ENCODE measurements at regions not wholly inside any gene's neighbourhood (a gene's known extent, or its start where the extent isn't known, plus 50 kb on each side); places are given as distances from the start of the nearest gene placed in this dataset.

GRCh38 chr13:104979281-104980030 is 1556.0 kb downstream of the EFNB2 start:
- no peaks in the 10 kb centered on the region for H3K36me3 ChIP-seq (ENCODE audit: control insufficient read depth, insufficient read depth, low read length)
- POLR2A ChIA-PET: no interaction called here
- TF ChIP-seq, protein P1, sequence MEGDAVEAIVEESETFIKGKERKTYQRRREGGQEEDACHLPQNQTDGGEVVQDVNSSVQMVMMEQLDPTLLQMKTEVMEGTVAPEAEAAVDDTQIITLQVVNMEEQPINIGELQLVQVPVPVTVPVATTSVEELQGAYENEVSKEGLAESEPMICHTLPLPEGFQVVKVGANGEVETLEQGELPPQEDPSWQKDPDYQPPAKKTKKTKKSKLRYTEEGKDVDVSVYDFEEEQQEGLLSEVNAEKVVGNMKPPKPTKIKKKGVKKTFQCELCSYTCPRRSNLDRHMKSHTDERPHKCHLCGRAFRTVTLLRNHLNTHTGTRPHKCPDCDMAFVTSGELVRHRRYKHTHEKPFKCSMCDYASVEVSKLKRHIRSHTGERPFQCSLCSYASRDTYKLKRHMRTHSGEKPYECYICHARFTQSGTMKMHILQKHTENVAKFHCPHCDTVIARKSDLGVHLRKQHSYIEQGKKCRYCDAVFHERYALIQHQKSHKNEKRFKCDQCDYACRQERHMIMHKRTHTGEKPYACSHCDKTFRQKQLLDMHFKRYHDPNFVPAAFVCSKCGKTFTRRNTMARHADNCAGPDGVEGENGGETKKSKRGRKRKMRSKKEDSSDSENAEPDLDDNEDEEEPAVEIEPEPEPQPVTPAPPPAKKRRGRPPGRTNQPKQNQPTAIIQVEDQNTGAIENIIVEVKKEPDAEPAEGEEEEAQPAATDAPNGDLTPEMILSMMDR (IDR thresholded peaks at IDR 0.05; ENCODE audit: insufficient read depth, low read depth, low read length): no peak
- no peak overlapping the region for H3K4me3 ChIP-seq (ENCODE audit: low read depth, low read length)
- CTCF ChIA-PET: no interaction called here
- DNase-seq (ENCODE audit: low read depth): no peak
- H3K27me3 ChIP-seq (ENCODE audit: control insufficient read depth, insufficient read depth, low read length): no peaks in the 10 kb centered on the region

DNA sequence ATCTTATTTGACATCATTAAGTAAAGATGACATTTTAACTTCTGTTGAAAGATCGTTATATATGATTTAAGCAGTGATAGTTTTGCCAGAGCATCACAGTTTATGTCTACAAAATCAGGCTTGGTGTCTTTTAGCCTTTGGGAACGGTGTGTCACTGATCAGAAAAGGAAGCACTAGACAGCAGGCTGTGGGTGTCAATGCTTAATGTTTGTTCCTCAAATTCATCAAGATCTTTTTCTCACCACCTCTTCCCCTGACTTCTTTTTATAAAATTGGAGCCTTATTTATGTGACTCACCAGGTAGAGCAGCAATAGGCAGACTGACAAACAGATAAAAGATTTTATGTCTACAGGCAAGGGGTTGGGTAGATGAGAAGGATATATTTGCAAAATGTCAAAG is 1558.5 kb downstream of the EFNB2 start:
- Histone ChIP-seq H3K36me3 (ENCODE audit: control insufficient read depth, insufficient read depth, low read length) (no peaks in the 10 kb centered on the region), H3K27me3 (ENCODE audit: control insufficient read depth, insufficient read depth, low read length) (no peaks in the 10 kb centered on the region), H3K4me3 (ENCODE audit: low read depth, low read length) (no peak overlapping the region)
- ChIA-PET CTCF (no interaction called here), POLR2A (no interaction called here)
- TF ChIP-seq, protein P1 (IDR thresholded peaks at IDR 0.05; ENCODE audit: insufficient read depth, low read depth, low read length): no peak
- DNase-seq (ENCODE audit: low read depth): no peak

- POLR2A ChIA-PET: no interaction called here
- Histone ChIP-seq H3K27me3 (ENCODE audit: control insufficient read depth, insufficient read depth, low read length) (no peaks in the 10 kb centered on the region), H3K36me3 (ENCODE audit: control insufficient read depth, insufficient read depth, low read length) (no peaks in the 10 kb centered on the region), H3K4me3 (ENCODE audit: low read depth, low read length) (no peak overlapping the region)
- CTCF ChIA-PET: interaction anchor here (0.6 kb wide), 1 partner anchor 196 kb away, joined by 3 read pairs; no protein-coding TSS in a partner anchor
- TF ChIP-seq, protein P1 (IDR thresholded peaks at IDR 0.05; ENCODE audit: insufficient read depth, low read depth, low read length): no peak
- no peak for DNase-seq (ENCODE audit: low read depth)
Measured at GRCh38 chr13:104975272-104975671, 1560.2 kb downstream of the EFNB2 start.

GRCh38 chr13:104968876-104969275 is 1566.6 kb downstream of the EFNB2 start:
- no peaks in the 10 kb centered on the region for H3K27me3 ChIP-seq (ENCODE audit: control insufficient read depth, insufficient read depth, low read length)
- TF ChIP-seq, protein P1 (IDR thresholded peaks at IDR 0.05; ENCODE audit: insufficient read depth, low read depth, low read length): no peak
- no peaks in the 10 kb centered on the region for H3K36me3 ChIP-seq (ENCODE audit: control insufficient read depth, insufficient read depth, low read length)
- no peak for DNase-seq (ENCODE audit: low read depth)
- H3K4me3 ChIP-seq (ENCODE audit: low read depth, low read length): no peak overlapping the region
- POLR2A ChIA-PET: no interaction called here
- CTCF ChIA-PET: no interaction called here

GRCh38 chr13:104967836-104968630 is 1567.4 kb downstream of the EFNB2 start:
- Histone ChIP-seq H3K36me3 (ENCODE audit: control insufficient read depth, insufficient read depth, low read length) (no peaks in the 10 kb centered on the region), H3K27me3 (ENCODE audit: control insufficient read depth, insufficient read depth, low read length) (no peaks in the 10 kb centered on the region), H3K4me3 (ENCODE audit: low read depth, low read length) (no peak overlapping the region)
- TF ChIP-seq, protein P1 (IDR thresholded peaks at IDR 0.05; ENCODE audit: insufficient read depth, low read depth, low read length): no peak
- DNase-seq (ENCODE audit: low read depth): no peak
- ChIA-PET CTCF (no interaction called here), POLR2A (no interaction called here)

Measured in BJ (cell line).